H1 (cell line): ENCODE measurements at regions not wholly inside any gene's neighbourhood (a gene's known extent, or its start where the extent isn't known, plus 50 kb on each side); places are given as distances from the start of the nearest gene placed in this dataset.

Source experiments
- CTCF ChIA-PET: fragments of 300-600 bp; sonication (Branson Sonifier 250); formaldehyde crosslinking; loops from one replicate; lab custom pipeline; 2021; ENCODE audit not compliant: partially characterized antibody; lab: Charles Lee
- POLR2A ChIA-PET: fragments of 300-600 bp; sonication (Branson Sonifier 250); formaldehyde crosslinking; loops from one replicate; lab custom pipeline; 2021; ENCODE audit warnings: inconsistent platforms; ENCODE audit not compliant: partially characterized antibody; lab: Charles Lee
- DNase-seq, 2 experiments: peaks; one replicate each; pipeline versions ENCODE4 v3.0.0 to v3.0.0-alpha.2; 2010 to 2022; ENCODE audit warnings: low spot score in 2 of 2, low read depth in 1 of 2, mixed read lengths in 1 of 2
- FAIRE-seq: peaks from 2 replicates; lab custom pipeline; 2011; peaks lifted over from hg19 to GRCh38; lab: Jason Lieb, UNC
- H2AFZ ChIP-seq: 2 replicates; pipeline ENCODE4 v1.8.1; 2012; ENCODE audit warnings: low read length, inconsistent platforms
- H2AK5ac ChIP-seq: 2 replicates; pipeline ENCODE4 v1.6.1; 2013; ENCODE audit warnings: low read depth, low read length
- H2BK120ac ChIP-seq: replicated peaks from 2 replicates; pipeline ENCODE3; 2013; ENCODE audit warnings: low read depth, low read length, inconsistent platforms
- H2BK12ac ChIP-seq: 2 replicates; pipeline ENCODE4 v1.6.1; 2013; ENCODE audit warnings: low read depth, low read length
- H2BK15ac ChIP-seq: 2 replicates; pipeline ENCODE4 v1.6.1; 2013; ENCODE audit warnings: low read length
- H2BK20ac ChIP-seq: 2 replicates; pipeline ENCODE4 v1.6.1; 2013; ENCODE audit warnings: low read length
- H2BK5ac ChIP-seq: 2 replicates; pipeline ENCODE4 v1.6.1; 2013; ENCODE audit warnings: low read depth, low read length
- H3K14ac ChIP-seq: 2 replicates; pipeline ENCODE4 v1.6.1; 2013; ENCODE audit warnings: inconsistent platforms; ENCODE audit not compliant: insufficient read length
- H3K18ac ChIP-seq: 2 replicates; pipeline ENCODE4 v1.6.1; 2013; ENCODE audit warnings: low read length; ENCODE audit errors: extremely low read depth
- H3K23ac ChIP-seq: 2 replicates; pipeline ENCODE4 v1.6.1; 2013; ENCODE audit warnings: inconsistent platforms; ENCODE audit not compliant: insufficient read length
- H3K23me2 ChIP-seq: 2 replicates; pipeline ENCODE4 v1.6.1; 2013; ENCODE audit warnings: low read depth, low read length
- H3K27ac ChIP-seq: 2 replicates; pipeline ENCODE4 v1.6.1; 2011; ENCODE audit warnings: low read depth, low read length, inconsistent platforms
- H3K27me3 ChIP-seq, 4 experiments: replicated peaks in 1 of 4; 1 replicate in 1 of 4; 2 replicates in 3 of 4; pipeline versions ENCODE4 v1.6.1 to v1.8.1; 2011 to 2013; ENCODE audit warnings: low read length in 3 of 4, mild to moderate bottlenecking in 3 of 4, inconsistent platforms in 2 of 4, mixed read lengths in 2 of 4, moderate library complexity in 1 of 4; ENCODE audit not compliant: control insufficient read depth in 3 of 4, insufficient read depth in 3 of 4; ENCODE audit errors: extremely low read depth in 1 of 4
- H3K36me3 ChIP-seq, 4 experiments: 2 replicates each; pipeline versions ENCODE4 v1.6.1 to v1.8.1; 2011 to 2013; ENCODE audit warnings: mild to moderate bottlenecking in 4 of 4, low read length in 3 of 4, moderate library complexity in 2 of 4, control low read depth in 1 of 4, inconsistent platforms in 1 of 4; ENCODE audit not compliant: insufficient read depth in 4 of 4, control insufficient read depth in 2 of 4
- H3K4ac ChIP-seq: replicated peaks from 2 replicates; pipeline ENCODE3; 2013; ENCODE audit warnings: low read length, low read depth, mixed read lengths, inconsistent platforms; ENCODE audit not compliant: insufficient read length
- H3K4me1 ChIP-seq, 4 experiments: replicated peaks in 1 of 4; 1 replicate in 1 of 4; 2 replicates in 3 of 4; pipeline versions ENCODE4 v1.6.1 to v1.8.1; 2011 to 2013; ENCODE audit warnings: low read length in 3 of 4, inconsistent platforms in 2 of 4, mixed read lengths in 1 of 4; ENCODE audit not compliant: insufficient read depth in 4 of 4, control insufficient read depth in 3 of 4
- H3K4me2 ChIP-seq, 2 experiments: 2 replicates each; pipeline versions ENCODE4 v1.6.1 to v1.8.1; 2011 to 2013; ENCODE audit warnings: low read depth in 2 of 2, low read length in 2 of 2, control low read depth in 1 of 2, inconsistent platforms in 1 of 2, mild to moderate bottlenecking in 1 of 2; ENCODE audit not compliant: insufficient read depth in 1 of 2
- H3K4me3 ChIP-seq, 4 experiments: fragments of 200-600, 300-600 bp in 1 of 4; sonication (generic), shearing (Covaris generic), sonication (Bioruptor Twin) in 1 of 4; 2 replicates each; pipeline versions ENCODE4 v1.5.1 to v1.8.1; 2011 to 2016; ENCODE audit warnings: low read length in 4 of 4, low read depth in 3 of 4, control low read depth in 2 of 4, inconsistent platforms in 2 of 4, mild to moderate bottlenecking in 2 of 4, mixed read lengths in 1 of 4, moderate library complexity in 1 of 4; ENCODE audit not compliant: insufficient read depth in 2 of 4; ENCODE audit errors: extremely low read depth in 1 of 4
- H3K56ac ChIP-seq: replicated peaks from 2 replicates; pipeline ENCODE3; 2013; ENCODE audit warnings: low read depth, mild to moderate bottlenecking, mixed read lengths, low read length, inconsistent platforms; ENCODE audit not compliant: insufficient read length
- H3K79me1 ChIP-seq: 2 replicates; pipeline ENCODE4 v1.6.1; 2013; ENCODE audit warnings: low read depth, low read length, control low read depth
- H3K79me2 ChIP-seq, 2 experiments: 2 replicates each; pipeline versions ENCODE4 v1.6.1 to v1.8.1; 2012 to 2013; ENCODE audit warnings: low read length in 2 of 2, mild to moderate bottlenecking in 2 of 2, inconsistent platforms in 1 of 2; ENCODE audit not compliant: insufficient read depth in 2 of 2, control insufficient read depth in 1 of 2
- H3K9ac ChIP-seq, 4 experiments: replicated peaks in 1 of 4; 1 replicate in 1 of 4; 2 replicates in 3 of 4; pipeline versions ENCODE4 v1.6.1 to v1.8.1; 2011 to 2013; ENCODE audit warnings: low read depth in 3 of 4, low read length in 3 of 4, control low read depth in 2 of 4, mild to moderate bottlenecking in 2 of 4, moderate library complexity in 2 of 4, inconsistent platforms in 1 of 4; ENCODE audit errors: extremely low read depth in 1 of 4
- H3K9me3 ChIP-seq, 2 experiments: 2 replicates each; pipeline versions ENCODE4 v1.6.1 to v1.8.1; 2012 to 2013; ENCODE audit warnings: mild to moderate bottlenecking in 2 of 2, moderate library complexity in 2 of 2, control low read depth in 1 of 2, inconsistent platforms in 1 of 2, low read depth in 1 of 2, low read length in 1 of 2, mixed read lengths in 1 of 2; ENCODE audit not compliant: insufficient read depth in 2 of 2
- H4K20me1 ChIP-seq, 2 experiments: replicated peaks in 1 of 2; 2 replicates each; pipeline versions ENCODE3 to v1.8.1; 2011 to 2013; ENCODE audit warnings: inconsistent platforms in 2 of 2, low read length in 2 of 2, mild to moderate bottlenecking in 1 of 2; ENCODE audit not compliant: insufficient read depth in 2 of 2, control insufficient read depth in 1 of 2
- H4K5ac ChIP-seq: 2 replicates; pipeline ENCODE4 v1.6.1; 2013; ENCODE audit warnings: low read length, low read depth, mixed read lengths, inconsistent platforms; ENCODE audit not compliant: insufficient read length
- H4K8ac ChIP-seq: 2 replicates; pipeline ENCODE4 v1.8.0; 2013; ENCODE audit warnings: mild to moderate bottlenecking, moderate library complexity, low read length, inconsistent platforms; ENCODE audit not compliant: insufficient read depth; ENCODE audit errors: extremely low read depth
- H4K91ac ChIP-seq: replicated peaks from 2 replicates; pipeline ENCODE3; 2013; ENCODE audit warnings: low read length, mixed read lengths, inconsistent platforms; ENCODE audit not compliant: insufficient read length
- ASH2L ChIP-seq: fragments of 200-600, 300-600 bp; sonication (generic); IDR thresholded peaks from one replicate; pipeline ENCODE4 v1.7.1; 2017; ENCODE audit warnings: low read length
- BACH1 ChIP-seq: IDR thresholded peaks from 2 replicates; pipeline ENCODE4 v1.6.1; 2012; ENCODE audit warnings: low read length, improper control_type of control experiment
- HDAC6 ChIP-seq: IDR thresholded peaks from one replicate; pipeline ENCODE4 v1.7.1; 2012; ENCODE audit warnings: low read depth, mild to moderate bottlenecking, inconsistent platforms, low read length, moderate library complexity
- KDM4A ChIP-seq: IDR thresholded peaks from one replicate; pipeline ENCODE4 v1.7.1; 2012; ENCODE audit warnings: low read depth, mild to moderate bottlenecking, moderate library complexity, low read length, inconsistent platforms; ENCODE audit not compliant: severe bottlenecking
- NRF1 ChIP-seq: IDR thresholded peaks from 2 replicates; pipeline ENCODE4 v1.6.1; 2011; ENCODE audit warnings: mild to moderate bottlenecking, low read depth, low read length, improper control_type of control experiment
- SP2 ChIP-seq: IDR thresholded peaks from 2 replicates; pipeline ENCODE4 v1.6.1; 2012; ENCODE audit warnings: mild to moderate bottlenecking, low read length, inconsistent platforms
- TAF7 ChIP-seq: optimal IDR thresholded peaks from 2 replicates; pipeline ENCODE3; 2011; ENCODE audit warnings: low read depth, mild to moderate bottlenecking, inconsistent platforms, low read length, moderate library complexity, borderline replicate concordance
- TEAD4 ChIP-seq: IDR thresholded peaks from 2 replicates; pipeline ENCODE4 v1.6.1; 2012; ENCODE audit warnings: low read depth, low read length, inconsistent platforms, mixed read lengths
- ZNF274 ChIP-seq: IDR thresholded peaks from 2 replicates; pipeline ENCODE4 v1.7.0; 2012; ENCODE audit warnings: low read length, borderline replicate concordance; ENCODE audit errors: extremely low read depth
- WGBS, 2 experiments: shearing (Covaris generic) in 1 of 2; methylation state at CpG; one replicate each; pipeline versions ENCODE4 v1.1.6 to v1.1.7; 2013 to 2015; ENCODE audit warnings: low lambda C conversion rate in 2 of 2, mixed read lengths in 2 of 2, inconsistent platforms in 1 of 2, low coverage in 1 of 2, missing lambda C conversion rate in 1 of 2; ENCODE audit not compliant: insufficient replicate concordance in 2 of 2, insufficient coverage in 1 of 2, insufficient read length in 1 of 2; ENCODE audit errors: extremely low coverage in 1 of 2, missing lambda C conversion rate in 1 of 2; 5-methylcytosine and 5-hydroxymethylcytosine counted together

DNA sequence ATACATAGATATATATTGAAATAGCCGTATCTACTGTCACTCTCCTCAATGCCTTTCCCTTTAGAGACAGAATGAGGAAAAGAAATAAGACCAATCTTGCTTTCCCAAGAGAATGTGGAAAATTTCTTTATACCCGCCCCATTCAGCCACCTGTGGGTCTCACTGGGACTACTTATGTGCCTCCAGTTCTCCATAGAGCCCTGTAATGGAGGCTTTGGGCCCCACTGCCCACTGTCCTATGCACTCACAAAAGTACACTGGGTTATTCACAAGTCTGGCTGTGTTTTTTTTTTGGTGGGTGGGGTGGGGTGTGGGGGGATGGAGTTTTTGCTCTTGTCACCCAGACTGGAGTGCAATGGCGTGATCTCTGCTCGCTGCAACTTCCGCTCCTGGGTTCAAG, 70.4 kb upstream of the ELOVL6 start:
- H3K9me3 ChIP-seq = no peaks in the 10 kb centered on the region
- H3K23me2 ChIP-seq = no peaks in the 10 kb centered on the region
- no peak overlapping the region for H3K4me3 ChIP-seq
- POLR2A ChIA-PET = no interaction called here
- H3K23ac ChIP-seq = no peak overlapping the region
- no peak overlapping the region for H3K56ac ChIP-seq
- WGBS, 2 experiments = 94% methylated on average over 5 of the region's 5 CpGs; no CpG with 5 or more reads in 1 of the 2 experiments
- H3K4me2 ChIP-seq = no peak overlapping the region
- H2BK5ac ChIP-seq = no peak overlapping the region
- H3K27ac ChIP-seq = no peak overlapping the region
- DNase-seq = no peak
- H2AK5ac ChIP-seq = no peak overlapping the region
- no peak overlapping the region for H3K14ac ChIP-seq
- no peaks in the 10 kb centered on the region for H3K36me3 ChIP-seq
- TF ChIP-seq KDM4A (no peak), TEAD4 (no peak), ZNF274 (no peak), SP2 (no peak), TAF7 (no peak), BACH1 (no peak), HDAC6 (no peak), NRF1 (no peak), ASH2L (no peak)
- TF ChIP-seq, all 59 proteins: peak for 0
- no peak for FAIRE-seq
- Histone ChIP-seq H2AFZ (no peak overlapping the region), H3K9ac (no peak overlapping the region), H3K27me3 (no peaks in the 10 kb centered on the region), H3K18ac (no peak overlapping the region), H3K4ac (no peak overlapping the region), H3K79me2 (no peaks in the 10 kb centered on the region), H4K91ac (no peak overlapping the region), H3K4me1 (no peaks in the 10 kb centered on the region), H4K20me1 (no peaks in the 10 kb centered on the region), H4K8ac (no peak overlapping the region), H2BK20ac (no peak overlapping the region), H4K5ac (no peak overlapping the region), H2BK120ac (no peak overlapping the region), H3K79me1 (no peaks in the 10 kb centered on the region), H2BK12ac (no peak overlapping the region), H2BK15ac (no peak overlapping the region)
- CTCF ChIA-PET = no interaction called here
